ENCODE measurements at regions not wholly inside any gene's neighbourhood (a gene's known extent, or its start where the extent isn't known, plus 50 kb on each side); places are given as distances from the start of the nearest gene placed in this dataset.

DNA sequence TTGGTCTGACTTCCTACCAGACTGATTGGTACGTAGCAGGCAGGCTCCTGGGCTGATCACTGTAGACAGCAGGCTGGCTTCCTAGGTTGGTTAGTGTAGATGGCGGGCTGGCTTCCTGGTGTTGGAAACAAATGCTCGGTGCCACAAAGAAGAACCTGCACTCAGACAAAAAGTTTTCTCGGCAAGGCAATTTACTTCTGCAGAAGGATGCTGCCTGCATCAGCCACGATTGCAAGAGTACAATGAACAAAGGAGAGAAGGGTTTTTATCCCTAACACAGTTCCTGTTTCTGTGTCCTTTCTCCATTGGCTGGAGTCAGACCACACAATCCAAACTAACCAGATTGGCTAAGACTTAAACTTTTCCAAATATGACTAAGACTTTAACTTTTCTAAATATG lies 123.6 kb upstream of the PPP2R2D start:
- no peak for TF ChIP-seq POLR2A (IDR thresholded peaks at IDR 0.05)
- TF ChIP-seq, protein P1, sequence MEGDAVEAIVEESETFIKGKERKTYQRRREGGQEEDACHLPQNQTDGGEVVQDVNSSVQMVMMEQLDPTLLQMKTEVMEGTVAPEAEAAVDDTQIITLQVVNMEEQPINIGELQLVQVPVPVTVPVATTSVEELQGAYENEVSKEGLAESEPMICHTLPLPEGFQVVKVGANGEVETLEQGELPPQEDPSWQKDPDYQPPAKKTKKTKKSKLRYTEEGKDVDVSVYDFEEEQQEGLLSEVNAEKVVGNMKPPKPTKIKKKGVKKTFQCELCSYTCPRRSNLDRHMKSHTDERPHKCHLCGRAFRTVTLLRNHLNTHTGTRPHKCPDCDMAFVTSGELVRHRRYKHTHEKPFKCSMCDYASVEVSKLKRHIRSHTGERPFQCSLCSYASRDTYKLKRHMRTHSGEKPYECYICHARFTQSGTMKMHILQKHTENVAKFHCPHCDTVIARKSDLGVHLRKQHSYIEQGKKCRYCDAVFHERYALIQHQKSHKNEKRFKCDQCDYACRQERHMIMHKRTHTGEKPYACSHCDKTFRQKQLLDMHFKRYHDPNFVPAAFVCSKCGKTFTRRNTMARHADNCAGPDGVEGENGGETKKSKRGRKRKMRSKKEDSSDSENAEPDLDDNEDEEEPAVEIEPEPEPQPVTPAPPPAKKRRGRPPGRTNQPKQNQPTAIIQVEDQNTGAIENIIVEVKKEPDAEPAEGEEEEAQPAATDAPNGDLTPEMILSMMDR (IDR thresholded peaks at IDR 0.05), result no peak

Measured in gastroesophageal sphincter (tissue), 3 donors.